SK-N-SH (cell line): ENCODE measurements at regions not wholly inside any gene's neighbourhood (a gene's known extent, or its start where the extent isn't known, plus 50 kb on each side); places are given as distances from the start of the nearest gene placed in this dataset.

Source experiments
- CTCF ChIA-PET: fragments of 300-600, 350-600 bp; formaldehyde crosslinking; extraction: SDS; loops from one replicate; lab custom pipeline; 2021; lab: Yijun Ruan, JAX
- POLR2A ChIA-PET: fragments of 350-600 bp; sonication (Branson Sonifier 250); formaldehyde crosslinking; extraction: SDS; loops from one replicate; lab custom pipeline; 2020; ENCODE audit warnings: antibody characterized with exemption, inconsistent platforms; lab: Yijun Ruan, JAX
- DNase-seq: peaks from one replicate; pipeline ENCODE4 v3.0.0; 2012
- H2AFZ ChIP-seq: fragments of 200-600 bp; sonication (generic); 2 replicates; pipeline ENCODE4 v1.8.1; 2016; ENCODE audit warnings: antibody characterized with exemption, mild to moderate bottlenecking, low read depth
- H3F3A ChIP-seq: fragments of 200-600 bp; sonication (generic); replicated peaks from 2 replicates; pipeline ENCODE3; 2016; ENCODE audit warnings: antibody characterized with exemption, mild to moderate bottlenecking; ENCODE audit not compliant: insufficient read depth
- H3K27ac ChIP-seq, 2 experiments: fragments of 200-500 bp in 1 of 2; fragments of 200-600 bp in 1 of 2; sonication (Bioruptor generic) in 1 of 2; sonication (generic), shearing (Covaris generic) in 1 of 2; 2 replicates each; pipeline versions ENCODE4 v1.5.1 to v1.6.1; 2014 to 2016; ENCODE audit warnings: low read depth in 2 of 2, inconsistent platforms in 1 of 2, low read length in 1 of 2, mild to moderate bottlenecking in 1 of 2, mixed read lengths in 1 of 2
- H3K27me3 ChIP-seq: fragments of 200-600 bp; sonication (generic), shearing (Covaris generic); 2 replicates; pipeline ENCODE4 v1.6.1; 2016; ENCODE audit warnings: mixed run types; ENCODE audit not compliant: insufficient read depth
- H3K36me3 ChIP-seq, 2 experiments: fragments of 200-500 bp in 1 of 2; fragments of 200-600 bp in 1 of 2; sonication (Bioruptor generic) in 1 of 2; sonication (generic) in 1 of 2; replicated peaks in 1 of 2; 2 replicates each; pipeline versions ENCODE3 to v1.5.1; 2014 to 2016; ENCODE audit warnings: low read length in 1 of 2, mild to moderate bottlenecking in 1 of 2; ENCODE audit not compliant: insufficient read depth in 2 of 2, control insufficient read depth in 1 of 2
- H3K4me1 ChIP-seq, 2 experiments: fragments of 200-500 bp in 1 of 2; fragments of 200-600 bp in 1 of 2; sonication (Bioruptor generic) in 1 of 2; sonication (generic), shearing (Covaris generic) in 1 of 2; 2 replicates each; pipeline versions ENCODE4 v1.5.1 to v1.6.1; 2014 to 2016; ENCODE audit warnings: low read depth in 1 of 2, low read length in 1 of 2, mixed run types in 1 of 2; ENCODE audit not compliant: insufficient read depth in 2 of 2, control insufficient read depth in 1 of 2
- H3K4me2 ChIP-seq: fragments of 200-600 bp; sonication (generic), shearing (Covaris generic); 2 replicates; pipeline ENCODE4 v1.6.1; 2017; ENCODE audit warnings: mixed run types
- H3K4me3 ChIP-seq, 2 experiments: fragments of 200-500 bp in 1 of 2; fragments of 200-600 bp in 1 of 2; sonication (Bioruptor generic) in 1 of 2; sonication (generic), shearing (Covaris generic) in 1 of 2; 2 replicates each; pipeline versions ENCODE4 v1.5.1 to v1.8.1; 2014 to 2016; ENCODE audit warnings: low read depth in 2 of 2, inconsistent platforms in 1 of 2, low read length in 1 of 2, mild to moderate bottlenecking in 1 of 2, mixed read lengths in 1 of 2, moderate library complexity in 1 of 2
- H3K79me2 ChIP-seq: fragments of 200-600 bp; sonication (generic); 2 replicates; pipeline ENCODE4 v1.8.1; 2017; ENCODE audit warnings: mild to moderate bottlenecking; ENCODE audit not compliant: insufficient read depth
- H3K9ac ChIP-seq: fragments of 200-600 bp; sonication (generic); 2 replicates; pipeline ENCODE4 v1.6.1; 2017; ENCODE audit warnings: mixed run types
- H3K9me2 ChIP-seq: fragments of 200-600 bp; sonication (generic); 2 replicates; pipeline ENCODE4 v1.6.1; 2017; ENCODE audit warnings: mixed run types
- H3K9me3 ChIP-seq: fragments of 200-600 bp; sonication (generic); 2 replicates; pipeline ENCODE4 v1.6.1; 2017; ENCODE audit warnings: mixed run types, mild to moderate bottlenecking, moderate library complexity
- H4K20me1 ChIP-seq: fragments of 200-600 bp; sonication (generic); 2 replicates; pipeline ENCODE4 v1.6.1; 2017; ENCODE audit warnings: mild to moderate bottlenecking, mixed run types; ENCODE audit not compliant: insufficient read depth
- CHD2 ChIP-seq: fragments of 150-350 bp; IDR thresholded peaks from 2 replicates; pipeline ENCODE4 v1.6.1; 2018; ENCODE audit warnings: low read length; ENCODE audit not compliant: partially characterized antibody
- CTCF ChIP-seq: fragments of 200-600 bp; sonication (generic); IDR thresholded peaks from 2 replicates; pipeline ENCODE4 v1.6.1; 2017; ENCODE audit warnings: antibody characterized with exemption, mild to moderate bottlenecking, moderate library complexity
- EP300 ChIP-seq, 2 experiments: IDR thresholded peaks; 2 replicates each; pipeline versions ENCODE4 v1.4.0 to v1.6.1; 2012; ENCODE audit warnings: borderline replicate concordance in 1 of 2, low read depth in 1 of 2, low read length in 1 of 2
- EZH2phosphoT487 ChIP-seq: fragments of 200-600 bp; sonication (generic); IDR thresholded peaks from 2 replicates; pipeline ENCODE4 v1.6.1; 2017; ENCODE audit warnings: low read depth, mixed run types, mild to moderate bottlenecking, antibody characterized with exemption, moderate library complexity, borderline replicate concordance
- FOSL2 ChIP-seq: IDR thresholded peaks from 2 replicates; pipeline ENCODE4 v1.4.0; 2012; ENCODE audit warnings: low read depth, mild to moderate bottlenecking, moderate library complexity, borderline replicate concordance
- GABPA ChIP-seq: IDR thresholded peaks from 2 replicates; pipeline ENCODE4 v1.4.0; 2012; ENCODE audit warnings: low read depth, mild to moderate bottlenecking
- GATA2 ChIP-seq: sonication (generic); formaldehyde crosslinking; IDR thresholded peaks from 2 replicates; pipeline ENCODE4 v1.5.0; 2020; ENCODE audit warnings: mild to moderate bottlenecking, missing genetic modification reagents
- POLR2AphosphoS5 ChIP-seq: IDR thresholded peaks from 2 replicates; pipeline ENCODE4 v1.6.1; 2012; ENCODE audit warnings: low read depth, low read length
- REST ChIP-seq: IDR thresholded peaks from 2 replicates; pipeline ENCODE4 v1.6.1; 2012; ENCODE audit warnings: mild to moderate bottlenecking, low read depth, low read length, moderate library complexity
- TCF12 ChIP-seq: IDR thresholded peaks from 2 replicates; pipeline ENCODE4 v1.4.0; 2012
- YY1 ChIP-seq: IDR thresholded peaks from 2 replicates; pipeline ENCODE4 v1.4.0; 2012; ENCODE audit warnings: low read depth, mild to moderate bottlenecking
- WGBS: methylation state at CpG from one replicate; pipeline ENCODE4 v1.1.6; 2017; ENCODE audit warnings: low lambda C conversion rate; 5-methylcytosine and 5-hydroxymethylcytosine counted together
- TF ChIP-seq, protein P1 (sequence below): IDR thresholded peaks from 2 replicates; pipeline ENCODE4; 2012
- TF ChIP-seq, protein P2 (sequence below): IDR thresholded peaks from 2 replicates; pipeline ENCODE4 v1.4.0; 2012; ENCODE audit warnings: low read depth, borderline replicate concordance

GRCh38 chr12:124476011-124476400 is 91.4 kb downstream of the NCOR2 start:
- Histone ChIP-seq H2AFZ (no peak overlapping the region), H3K27me3 (no peaks in the 10 kb centered on the region), H3K9me3 (no peaks in the 10 kb centered on the region), H3K4me2 (no peak overlapping the region), H3K4me1 (peaks cover 0 to 18% of the 10 kb centered on the region in 2 experiments; a peak in 1 of 4 replicates), H4K20me1 (peaks cover 17% of the 10 kb centered on the region), H3K27ac (no peak overlapping the region; a peak in 1 of 4 replicates), H3K36me3 (peaks cover 52 to 55% of the 10 kb centered on the region in 2 experiments), H3K9ac (no peak overlapping the region), H3K9me2 (no peaks in the 10 kb centered on the region), H3K79me2 (peaks cover 27% of the 10 kb centered on the region; the same call in 1 of the 2 replicates), H3K4me3 (no peak overlapping the region), H3F3A (peaks cover 3% of the 10 kb centered on the region)
- 95% methylated on average over 8 of the region's 10 CpGs for WGBS
- DNase-seq = no peak
- TF ChIP-seq, protein P1, sequence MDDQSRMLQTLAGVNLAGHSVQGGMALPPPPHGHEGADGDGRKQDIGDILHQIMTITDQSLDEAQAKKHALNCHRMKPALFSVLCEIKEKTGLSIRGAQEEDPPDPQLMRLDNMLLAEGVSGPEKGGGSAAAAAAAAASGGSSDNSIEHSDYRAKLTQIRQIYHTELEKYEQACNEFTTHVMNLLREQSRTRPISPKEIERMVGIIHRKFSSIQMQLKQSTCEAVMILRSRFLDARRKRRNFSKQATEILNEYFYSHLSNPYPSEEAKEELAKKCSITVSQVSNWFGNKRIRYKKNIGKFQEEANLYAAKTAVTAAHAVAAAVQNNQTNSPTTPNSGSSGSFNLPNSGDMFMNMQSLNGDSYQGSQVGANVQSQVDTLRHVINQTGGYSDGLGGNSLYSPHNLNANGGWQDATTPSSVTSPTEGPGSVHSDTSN = no peak
- no peak for TF ChIP-seq GATA2
- TF ChIP-seq EP300 (IDR thresholded peaks at IDR 0.05; ENCODE audit: borderline replicate concordance in 1 of 2, low read depth in 1 of 2, low read length in 1 of 2) = no peak
- no peak for TF ChIP-seq YY1
- no peak for TF ChIP-seq FOSL2
- CTCF ChIA-PET = no interaction called here
- POLR2A ChIA-PET = no interaction called here

DNA sequence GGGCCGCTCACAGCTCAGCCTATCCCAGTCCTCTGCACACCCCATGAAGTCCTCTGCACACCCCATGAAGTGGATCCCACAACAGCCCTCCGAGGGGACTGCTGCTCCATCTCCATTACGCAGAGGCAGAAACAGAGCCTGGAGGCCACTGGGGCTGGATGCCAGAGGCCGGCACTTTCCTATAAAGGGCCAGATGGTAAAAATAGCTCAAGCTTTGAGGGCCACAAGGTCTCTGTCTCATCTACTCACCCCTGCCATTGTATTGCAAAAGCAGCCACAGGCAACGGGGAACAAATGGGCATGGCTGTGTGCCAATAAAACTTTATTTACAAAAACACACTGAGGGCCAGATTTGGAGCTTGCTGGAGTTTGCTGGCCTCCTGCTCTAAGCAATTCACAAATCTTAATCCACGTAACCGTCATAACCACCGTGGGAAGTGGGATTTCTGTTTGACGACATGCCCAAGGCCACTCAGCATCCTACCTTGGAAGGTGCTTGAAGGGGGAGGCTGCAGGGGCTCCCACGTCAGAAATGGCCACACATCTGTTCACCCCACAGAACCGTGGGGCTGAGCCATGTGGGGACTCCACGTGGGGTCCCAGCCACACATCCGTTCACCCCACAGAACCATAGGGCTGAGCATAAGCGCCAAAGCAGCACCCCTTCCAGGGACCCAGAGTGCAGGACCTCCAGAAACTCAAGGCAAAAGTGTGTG is 92.0 kb downstream of the NCOR2 start:
- peaks cover 3% of the 10 kb centered on the region for H3F3A ChIP-seq
- H3K36me3 ChIP-seq = peaks cover 58 to 60% of the 10 kb centered on the region in 2 experiments
- H3K27me3 ChIP-seq = no peaks in the 10 kb centered on the region
- POLR2A ChIA-PET = no interaction called here
- no peak overlapping the region for H3K9ac ChIP-seq
- TF ChIP-seq, protein P2, sequence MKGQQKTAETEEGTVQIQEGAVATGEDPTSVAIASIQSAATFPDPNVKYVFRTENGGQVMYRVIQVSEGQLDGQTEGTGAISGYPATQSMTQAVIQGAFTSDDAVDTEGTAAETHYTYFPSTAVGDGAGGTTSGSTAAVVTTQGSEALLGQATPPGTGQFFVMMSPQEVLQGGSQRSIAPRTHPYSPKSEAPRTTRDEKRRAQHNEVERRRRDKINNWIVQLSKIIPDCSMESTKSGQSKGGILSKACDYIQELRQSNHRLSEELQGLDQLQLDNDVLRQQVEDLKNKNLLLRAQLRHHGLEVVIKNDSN = no peak
- TF ChIP-seq REST = no peak
- TF ChIP-seq GABPA = no peak
- TF ChIP-seq CHD2 = no peak
- TF ChIP-seq CTCF = no peak
- TF ChIP-seq EZH2phosphoT487 = no peak
- no peak for TF ChIP-seq TCF12
- no peak for TF ChIP-seq POLR2AphosphoS5
- peaks cover 33% of the 10 kb centered on the region for H3K79me2 ChIP-seq
- no peak overlapping the region for H3K4me3 ChIP-seq
- H3K4me1 ChIP-seq = peaks cover 0 to 13% of the 10 kb centered on the region in 2 experiments; a peak in 1 of 4 replicates
- H3K9me3 ChIP-seq = no peaks in the 10 kb centered on the region
- H3K27ac ChIP-seq = no peak overlapping the region; a peak in 1 of 4 replicates
- no peaks in the 10 kb centered on the region for H3K9me2 ChIP-seq
- H4K20me1 ChIP-seq = peaks cover 14% of the 10 kb centered on the region; the same call in 1 of the 2 replicates
- H2AFZ ChIP-seq = no peak overlapping the region
- WGBS = 93% methylated on average over 11 of the region's 14 CpGs
- CTCF ChIA-PET = no interaction called here
- DNase-seq = no peak
- no peak overlapping the region for H3K4me2 ChIP-seq
